ENCODE measurements at regions not wholly inside any gene's neighbourhood (a gene's known extent, or its start where the extent isn't known, plus 50 kb on each side); places are given as distances from the start of the nearest gene placed in this dataset.

- 55% methylated on average over 10 of the region's 10 CpGs for WGBS
These were observed 55.1 kb upstream of the SIX3 start for GRCh38 chr2:44886414-44886813.

GRCh38 chr2:44889096-44889495 lies 52.4 kb upstream of the SIX3 start:
- no peak for TF ChIP-seq CTCF (IDR thresholded peaks at IDR 0.05)
- TF ChIP-seq POLR2AphosphoS5 (IDR thresholded peaks at IDR 0.05) = no peak
- TF ChIP-seq POLR2A (IDR thresholded peaks at IDR 0.05) = no peak
- DNase-seq (ENCODE audit: low spot score) = no peak
- H3K27ac ChIP-seq = no peak overlapping the region
- H3K36me3 ChIP-seq = no peaks in the 10 kb centered on the region
- H3K4me3 ChIP-seq = no peak overlapping the region
- H3K4me1 ChIP-seq (replicated peaks) = no peaks in the 10 kb centered on the region
- H3K9me3 ChIP-seq = no peaks in the 10 kb centered on the region
- intact Hi-C loops (cut with DNase I) = no loop called here
- WGBS = 88% methylated on average over 3 of the region's 3 CpGs
- H3K27me3 ChIP-seq (replicated peaks; ENCODE audit: insufficient read depth) = no peaks in the 10 kb centered on the region

More at GRCh38 chr2:44886414-44886813, 55.1 kb upstream of the SIX3 start:
- intact Hi-C loops (cut with DNase I) = no loop called here
- H3K27ac ChIP-seq = no peak overlapping the region
- H3K4me1 ChIP-seq (replicated peaks) = no peaks in the 10 kb centered on the region
- TF ChIP-seq POLR2AphosphoS5 (IDR thresholded peaks at IDR 0.05) = no peak
- no peak for TF ChIP-seq CTCF (IDR thresholded peaks at IDR 0.05)
- no peak for TF ChIP-seq POLR2A (IDR thresholded peaks at IDR 0.05)
- H3K36me3 ChIP-seq = no peaks in the 10 kb centered on the region
- no peaks in the 10 kb centered on the region for H3K9me3 ChIP-seq
- DNase-seq (ENCODE audit: low spot score) = no peak
- no peak overlapping the region for H3K4me3 ChIP-seq
- no peaks in the 10 kb centered on the region for H3K27me3 ChIP-seq (replicated peaks; ENCODE audit: insufficient read depth)
